Neural cell (in vitro differentiated cells): ENCODE measurements at regions not wholly inside any gene's neighbourhood (a gene's known extent, or its start where the extent isn't known, plus 50 kb on each side); places are given as distances from the start of the nearest gene placed in this dataset.

Experiments
- CTCF ChIP-seq: fragments of 450-650 bp; IDR thresholded peaks from 2 replicates; pipeline ENCODE4 v1.5.1; 2014; ENCODE audit warnings: antibody characterized with exemption, mild to moderate bottlenecking, moderate library complexity; ENCODE audit not compliant: poor library complexity, severe bottlenecking
- EP300 ChIP-seq: fragments of 450-650 bp; conservative IDR thresholded peaks from 2 replicates; pipeline ENCODE4 v1.6.1; 2014; ENCODE audit warnings: antibody characterized with exemption, mild to moderate bottlenecking, moderate library complexity; ENCODE audit not compliant: poor library complexity, severe bottlenecking
- EZH2 ChIP-seq: fragments of 200-600, 300-800 bp; shearing (Covaris generic), sonication (generic); IDR thresholded peaks from 2 replicates; pipeline ENCODE4 v1.6.1; 2014; ENCODE audit warnings: antibody characterized with exemption, low read length, borderline replicate concordance, mild to moderate bottlenecking; ENCODE audit not compliant: insufficient read depth, poor library complexity, severe bottlenecking
- POLR2AphosphoS5 ChIP-seq: IDR thresholded peaks from 2 replicates; pipeline ENCODE4 v1.6.1; 2012
- RAD21 ChIP-seq: fragments of 450-650 bp; conservative IDR thresholded peaks from 2 replicates; pipeline ENCODE4 v1.6.1; 2014; ENCODE audit warnings: antibody characterized with exemption, mild to moderate bottlenecking, moderate library complexity
- TAF1 ChIP-seq: IDR thresholded peaks from 2 replicates; pipeline ENCODE4 v1.6.1; 2012; ENCODE audit warnings: low read depth

- TF ChIP-seq CTCF: no peak
- TF ChIP-seq EZH2: no peak
- TF ChIP-seq TAF1: no peak
- peak; percentile 55 for TF ChIP-seq EP300
- TF ChIP-seq POLR2AphosphoS5: peak; percentile 31
- TF ChIP-seq RAD21: no peak
These were observed 624.5 kb upstream of the VSTM2A start for GRCh38 chr7:53917637-53918036.
